Choroid plexus epithelial cell (primary cell): ENCODE measurements at regions not wholly inside any gene's neighbourhood (a gene's known extent, or its start where the extent isn't known, plus 50 kb on each side); places are given as distances from the start of the nearest gene placed in this dataset.
"Not testable (repeated sequence)": the region's sequence is repeated elsewhere in the genome, so short reads cannot be mapped to it uniquely, and the experiment has no call there.

Source experiments
- DNase-seq: peaks from one replicate; pipeline ENCODE4 v3.0.0-alpha.2; 2010; ENCODE audit warnings: low read depth
- H3K4me3 ChIP-seq: 2 replicates; pipeline ENCODE4 v1.5.1; 2011; ENCODE audit warnings: low read depth, mild to moderate bottlenecking, control low read depth, low read length, moderate library complexity
- TF ChIP-seq, protein P1 (sequence below): conservative IDR thresholded peaks from 2 replicates; pipeline ENCODE4 v1.5.1; 2011; ENCODE audit warnings: low read depth, mild to moderate bottlenecking, control low read depth, inconsistent platforms, low read length, moderate library complexity

- TF ChIP-seq, protein P1, sequence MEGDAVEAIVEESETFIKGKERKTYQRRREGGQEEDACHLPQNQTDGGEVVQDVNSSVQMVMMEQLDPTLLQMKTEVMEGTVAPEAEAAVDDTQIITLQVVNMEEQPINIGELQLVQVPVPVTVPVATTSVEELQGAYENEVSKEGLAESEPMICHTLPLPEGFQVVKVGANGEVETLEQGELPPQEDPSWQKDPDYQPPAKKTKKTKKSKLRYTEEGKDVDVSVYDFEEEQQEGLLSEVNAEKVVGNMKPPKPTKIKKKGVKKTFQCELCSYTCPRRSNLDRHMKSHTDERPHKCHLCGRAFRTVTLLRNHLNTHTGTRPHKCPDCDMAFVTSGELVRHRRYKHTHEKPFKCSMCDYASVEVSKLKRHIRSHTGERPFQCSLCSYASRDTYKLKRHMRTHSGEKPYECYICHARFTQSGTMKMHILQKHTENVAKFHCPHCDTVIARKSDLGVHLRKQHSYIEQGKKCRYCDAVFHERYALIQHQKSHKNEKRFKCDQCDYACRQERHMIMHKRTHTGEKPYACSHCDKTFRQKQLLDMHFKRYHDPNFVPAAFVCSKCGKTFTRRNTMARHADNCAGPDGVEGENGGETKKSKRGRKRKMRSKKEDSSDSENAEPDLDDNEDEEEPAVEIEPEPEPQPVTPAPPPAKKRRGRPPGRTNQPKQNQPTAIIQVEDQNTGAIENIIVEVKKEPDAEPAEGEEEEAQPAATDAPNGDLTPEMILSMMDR: no peak
- H3K4me3 ChIP-seq: no peak overlapping the region
- no peak for DNase-seq
Measured at GRCh38 chrY:18912846-18913245, 139.3 kb upstream of the HSFY2 start.

DNA sequence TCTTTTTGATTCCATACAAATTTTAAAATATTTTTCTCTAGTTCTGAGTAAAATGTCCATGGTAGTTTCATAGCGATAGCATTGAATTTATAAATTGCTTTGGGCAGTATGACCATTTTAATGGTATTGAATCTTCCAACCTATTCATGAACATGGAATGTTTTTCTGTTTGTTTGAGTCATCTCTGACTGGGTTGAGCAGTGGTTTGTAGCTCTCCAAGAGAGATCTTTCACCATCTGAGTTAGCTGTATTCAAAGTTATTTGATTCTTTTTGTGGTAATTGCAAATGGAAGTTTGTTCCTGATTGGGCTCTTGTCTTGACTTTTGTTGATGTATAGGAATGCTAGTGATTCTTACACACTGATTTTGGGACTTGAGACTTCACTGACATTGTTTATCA lies 136.3 kb upstream of the HSFY2 start:
- peak; percentile 50 for DNase-seq

DNA sequence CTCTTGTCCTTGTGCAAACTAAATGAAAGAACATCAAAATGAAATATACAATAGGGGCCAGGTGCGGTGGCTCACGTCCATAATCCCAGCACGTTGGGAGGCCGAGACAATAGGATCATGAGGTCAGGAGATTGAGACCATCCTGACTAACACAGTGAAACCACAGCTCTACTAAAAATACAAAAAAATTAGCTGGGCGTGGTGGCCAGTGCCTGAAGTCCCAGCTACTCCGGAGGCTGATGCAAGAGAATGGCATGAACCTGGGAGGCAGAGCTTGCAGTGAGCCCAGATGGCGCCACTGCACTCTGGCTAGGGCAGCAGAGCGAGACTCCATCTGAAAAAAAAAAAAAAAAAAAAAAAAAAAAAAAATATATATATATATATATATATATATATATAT lies 132.7 kb upstream of the HSFY2 start:
- H3K4me3 ChIP-seq: not testable (repeated sequence)

More for the DNA sequence above, 136.3 kb upstream of the HSFY2 start:
- H3K4me3 ChIP-seq: no peak overlapping the region
- TF ChIP-seq, protein P1: no peak

DNA sequence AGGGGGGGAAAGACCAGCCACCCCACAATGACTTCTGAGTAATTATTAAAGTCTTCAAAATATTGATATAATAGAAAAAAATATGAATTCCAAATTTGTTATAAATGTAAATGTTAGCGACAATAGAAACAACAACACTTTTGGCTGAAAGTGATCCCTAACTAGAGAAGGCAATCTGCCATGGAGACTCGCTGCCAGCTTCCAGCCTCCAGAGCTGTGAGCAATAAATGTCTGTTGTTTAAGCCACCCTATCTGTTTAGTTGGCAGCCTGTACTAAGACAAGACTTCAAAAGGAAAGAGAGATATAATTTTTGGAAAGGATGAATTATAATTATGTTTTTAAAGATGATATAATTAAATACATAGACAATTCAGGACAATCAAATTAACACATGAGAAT lies 130.8 kb upstream of the HSFY2 start:
- H3K4me3 ChIP-seq: no peak overlapping the region
- TF ChIP-seq, protein P1: no peak
- no peak for DNase-seq

More for the DNA sequence above, 132.7 kb upstream of the HSFY2 start:
- peak; percentile 12 for DNase-seq

GRCh38 chrY:18891994-18892393 lies 118.5 kb upstream of the HSFY2 start:
- no peak for DNase-seq
- TF ChIP-seq, protein P1: no peak
- no peak overlapping the region for H3K4me3 ChIP-seq

GRCh38 chrY:18889548-18889947 lies 116.0 kb upstream of the HSFY2 start:
- TF ChIP-seq, protein P1: no peak
- H3K4me3 ChIP-seq: no peak overlapping the region
- DNase-seq: no peak

- DNase-seq: peak; percentile 84
- TF ChIP-seq, protein P1: no peak
- H3K4me3 ChIP-seq: no peak overlapping the region
Measured at GRCh38 chrY:18884748-18885147, 111.2 kb upstream of the HSFY2 start.

DNA sequence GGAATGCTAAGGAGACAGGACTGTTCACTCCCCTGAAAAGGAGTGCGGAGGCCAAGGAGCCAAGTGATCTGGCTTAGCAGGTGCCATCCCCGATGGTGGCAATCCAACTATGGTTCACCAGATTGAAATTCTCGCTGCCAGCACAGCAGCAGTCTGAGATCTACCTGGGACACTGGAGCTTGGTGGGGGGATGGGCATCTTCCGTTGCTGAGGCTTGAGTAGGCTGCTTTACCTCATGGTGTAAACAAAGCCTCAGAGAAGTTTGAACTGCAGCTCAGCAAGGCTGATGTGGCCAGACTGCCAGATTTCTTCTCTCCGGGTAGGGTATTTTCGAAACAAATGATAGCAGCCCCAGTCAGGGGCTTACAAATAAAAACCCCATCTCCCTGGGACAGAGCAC lies 95.6 kb upstream of the HSFY2 start:
- DNase-seq, H3K4me3 ChIP-seq: not testable (repeated sequence)

- not testable (repeated sequence) for H3K4me3 ChIP-seq, DNase-seq
Measured at GRCh38 chrY:18866887-18867551, 93.5 kb upstream of the HSFY2 start.

DNA sequence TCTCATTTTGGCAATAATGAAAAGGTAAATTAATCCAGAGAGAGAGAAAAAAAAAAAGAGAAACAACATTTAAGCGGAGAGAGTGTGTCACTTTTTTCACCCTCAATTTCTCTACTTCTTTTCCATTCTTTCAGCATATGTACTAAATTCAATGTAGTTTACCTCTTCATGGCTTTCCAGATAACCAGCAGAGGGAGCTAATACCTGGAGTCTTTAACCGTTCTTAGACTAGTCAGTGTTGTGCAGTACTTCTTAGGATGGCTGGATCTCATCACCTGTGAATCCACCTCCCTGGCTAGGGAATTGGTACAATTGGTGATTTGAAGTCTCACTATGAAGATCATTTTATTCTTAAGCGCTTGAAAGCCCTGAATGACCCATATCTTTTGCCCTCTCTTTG lies 87.3 kb upstream of the HSFY2 start:
- not testable (repeated sequence) for H3K4me3 ChIP-seq, DNase-seq

- not testable (repeated sequence) for DNase-seq, H3K4me3 ChIP-seq
Measured at GRCh38 chrY:18858484-18859191, 85.1 kb upstream of the HSFY2 start.

GRCh38 chrY:18855184-18855583 lies 81.6 kb upstream of the HSFY2 start:
- H3K4me3 ChIP-seq: not testable (repeated sequence)

More at GRCh38 chrY:18855184-18855583, 81.6 kb upstream of the HSFY2 start:
- not testable (repeated sequence) for DNase-seq
